ENCODE measurements at regions not wholly inside any gene's neighbourhood (a gene's known extent, or its start where the extent isn't known, plus 50 kb on each side); places are given as distances from the start of the nearest gene placed in this dataset.
A peak's percentile ranks its signal among the peaks of the same experiment; 100 is the strongest.
"Not testable (repeated sequence)": the region's sequence is repeated elsewhere in the genome, so short reads cannot be mapped to it uniquely, and the experiment has no call there.

DNA sequence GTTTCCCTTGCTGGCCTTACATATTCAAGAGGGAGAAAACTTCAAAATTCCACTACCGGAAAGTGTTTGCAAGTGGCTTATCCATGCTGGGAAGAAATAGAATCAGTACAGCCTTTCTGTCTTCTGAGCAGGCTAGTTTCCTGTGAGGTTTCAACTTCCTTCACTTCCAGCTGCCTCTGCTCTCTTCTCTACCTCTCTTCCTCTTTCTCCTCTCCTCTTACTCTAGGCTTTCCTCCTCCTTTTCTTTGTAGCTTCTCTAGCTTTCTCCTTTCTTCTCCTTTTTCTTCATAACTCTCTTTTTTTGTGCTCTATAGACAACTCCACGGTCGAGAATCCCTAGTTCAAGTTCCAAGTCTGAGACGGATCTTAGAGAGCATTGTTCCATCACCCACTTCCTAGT lies 421.8 kb downstream of the ETS1 start:
- no peak for DNase-seq (ENCODE audit: low read depth in 1 of 2, low spot score in 1 of 2)

- DNase-seq (ENCODE audit: low read depth in 1 of 2, low spot score in 1 of 2) = no peak
Measured at GRCh38 chr11:128164080-128164741, 423.1 kb downstream of the ETS1 start.

DNA sequence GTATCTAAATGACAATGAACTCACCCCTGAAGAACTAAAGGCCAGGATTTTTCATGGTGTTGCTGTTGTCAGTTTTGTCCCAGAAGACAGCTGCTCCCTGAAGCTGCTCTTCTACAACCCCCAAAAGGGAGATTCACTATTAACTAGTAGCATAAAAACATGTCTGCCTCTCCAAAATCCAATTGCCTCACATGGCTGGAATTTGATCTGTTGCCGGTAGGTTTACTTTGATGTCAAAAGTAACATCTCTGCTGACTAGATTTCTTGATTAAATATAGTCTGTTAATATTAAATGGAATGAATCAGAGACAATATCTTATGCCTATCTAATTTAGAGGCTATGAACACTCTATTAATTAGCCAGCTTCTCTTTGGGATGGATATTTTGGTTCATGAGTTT lies 425.4 kb downstream of the ETS1 start:
- no peak for DNase-seq (ENCODE audit: low read depth in 1 of 2, low spot score in 1 of 2)

DNA sequence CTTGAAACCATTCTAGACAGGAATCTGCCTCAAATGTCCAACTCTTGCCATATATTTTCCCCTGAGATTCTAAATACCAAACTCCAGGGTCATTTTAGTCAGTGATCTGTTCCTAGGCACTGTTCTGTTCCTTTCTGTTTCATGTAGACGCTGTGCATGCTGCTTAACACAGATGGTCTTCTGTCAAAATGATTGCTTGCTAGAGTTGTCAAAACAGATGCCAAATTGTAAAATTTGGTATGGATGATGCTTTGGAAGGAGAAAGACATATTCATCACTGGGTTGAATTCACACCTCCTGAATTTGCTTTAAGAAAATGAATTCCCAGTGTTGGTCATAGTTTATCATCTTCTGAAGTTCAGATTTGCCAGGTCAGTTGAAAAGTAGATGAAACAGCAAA lies 425.9 kb downstream of the ETS1 start:
- DNase-seq (ENCODE audit: low read depth in 1 of 2, low spot score in 1 of 2) = no peak

DNA sequence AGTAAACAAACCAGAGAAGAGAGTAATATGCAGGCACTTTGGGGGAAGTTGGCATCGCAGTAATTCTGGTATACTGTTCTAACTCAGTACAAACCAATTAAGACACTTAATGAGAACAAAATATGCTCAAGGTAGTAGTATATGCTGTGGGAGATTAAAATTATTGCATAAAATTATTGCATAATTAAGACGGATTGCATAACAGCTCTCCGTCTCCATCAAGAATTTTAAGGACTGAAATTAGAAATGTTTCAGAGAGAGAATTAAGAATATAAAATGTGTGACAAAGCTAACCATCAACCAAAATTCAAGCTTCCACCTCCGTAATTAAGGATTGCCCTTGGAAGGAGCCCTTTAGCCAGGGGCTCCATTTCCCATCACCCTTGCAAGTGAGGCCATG lies 428.5 kb downstream of the ETS1 start:
- DNase-seq (ENCODE audit: low read depth in 1 of 2, low spot score in 1 of 2) = no peak

DNA sequence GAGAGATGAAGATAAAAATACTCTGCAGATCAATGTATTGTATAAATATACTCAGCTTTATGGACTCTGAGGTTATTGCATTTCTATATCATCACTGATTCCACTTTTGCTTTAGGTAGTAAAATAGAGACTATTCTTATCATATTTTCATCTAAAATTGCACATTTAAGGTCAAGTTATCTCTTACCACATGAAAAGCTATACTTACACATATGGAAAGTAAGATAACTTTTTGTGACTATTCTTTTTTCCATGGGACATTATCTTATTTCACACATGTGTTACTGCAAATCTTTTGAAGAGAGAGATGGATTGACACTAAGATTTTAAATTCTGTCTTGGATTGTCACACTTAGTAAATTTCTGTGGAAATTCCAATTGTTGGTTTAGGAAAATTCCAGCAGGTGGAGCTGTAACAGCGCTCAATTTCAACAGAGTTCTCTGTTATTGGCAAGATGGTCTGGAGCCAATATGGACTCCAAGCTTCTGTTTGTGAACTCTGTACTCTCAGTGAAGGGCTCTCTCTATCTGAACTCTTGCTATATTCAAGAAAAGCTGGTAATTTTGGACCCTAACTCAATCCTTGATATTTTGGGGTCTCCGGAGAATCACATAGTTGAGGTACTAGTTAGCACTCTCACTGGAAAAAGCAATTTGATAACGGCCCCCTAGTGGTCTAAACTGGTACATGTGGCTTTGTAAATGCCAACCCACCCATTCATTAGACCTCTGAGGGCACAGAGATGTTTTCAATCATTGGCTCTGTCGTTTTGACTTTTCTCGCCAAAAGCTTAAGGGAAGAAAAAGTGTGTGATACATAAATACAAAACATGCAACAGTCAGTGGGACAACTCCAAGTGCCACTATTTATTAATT lies 429.7 kb downstream of the ETS1 start:
- peak in 1 of 2 donors; percentile 4 for DNase-seq (ENCODE audit: low read depth in 1 of 2, low spot score in 1 of 2)

GRCh38 chr11:128156486-128156885 lies 430.9 kb downstream of the ETS1 start:
- DNase-seq (ENCODE audit: low read depth in 1 of 2, low spot score in 1 of 2) = no peak

GRCh38 chr11:128155590-128155989 lies 431.8 kb downstream of the ETS1 start:
- DNase-seq (ENCODE audit: low read depth in 1 of 2, low spot score in 1 of 2) = no peak

DNA sequence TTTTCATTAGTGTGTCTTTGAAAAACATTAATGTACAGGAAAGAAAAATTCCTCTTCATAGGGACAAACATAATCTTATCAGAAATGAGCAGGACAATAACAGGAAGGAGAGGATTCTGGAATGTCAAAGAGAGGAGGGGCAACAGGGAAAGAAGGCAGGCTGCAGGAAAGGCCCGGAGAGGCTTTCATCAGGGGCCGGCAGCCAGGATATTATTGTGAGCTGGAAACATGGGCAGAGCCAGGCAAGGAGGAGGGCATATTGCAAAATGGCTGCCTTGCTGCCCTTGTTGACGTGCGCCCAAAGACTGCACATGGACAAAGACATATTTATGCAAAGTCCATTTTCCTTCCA lies 433.7 kb downstream of the ETS1 start:
- no peak for DNase-seq (ENCODE audit: low read depth in 1 of 2, low spot score in 1 of 2)

DNA sequence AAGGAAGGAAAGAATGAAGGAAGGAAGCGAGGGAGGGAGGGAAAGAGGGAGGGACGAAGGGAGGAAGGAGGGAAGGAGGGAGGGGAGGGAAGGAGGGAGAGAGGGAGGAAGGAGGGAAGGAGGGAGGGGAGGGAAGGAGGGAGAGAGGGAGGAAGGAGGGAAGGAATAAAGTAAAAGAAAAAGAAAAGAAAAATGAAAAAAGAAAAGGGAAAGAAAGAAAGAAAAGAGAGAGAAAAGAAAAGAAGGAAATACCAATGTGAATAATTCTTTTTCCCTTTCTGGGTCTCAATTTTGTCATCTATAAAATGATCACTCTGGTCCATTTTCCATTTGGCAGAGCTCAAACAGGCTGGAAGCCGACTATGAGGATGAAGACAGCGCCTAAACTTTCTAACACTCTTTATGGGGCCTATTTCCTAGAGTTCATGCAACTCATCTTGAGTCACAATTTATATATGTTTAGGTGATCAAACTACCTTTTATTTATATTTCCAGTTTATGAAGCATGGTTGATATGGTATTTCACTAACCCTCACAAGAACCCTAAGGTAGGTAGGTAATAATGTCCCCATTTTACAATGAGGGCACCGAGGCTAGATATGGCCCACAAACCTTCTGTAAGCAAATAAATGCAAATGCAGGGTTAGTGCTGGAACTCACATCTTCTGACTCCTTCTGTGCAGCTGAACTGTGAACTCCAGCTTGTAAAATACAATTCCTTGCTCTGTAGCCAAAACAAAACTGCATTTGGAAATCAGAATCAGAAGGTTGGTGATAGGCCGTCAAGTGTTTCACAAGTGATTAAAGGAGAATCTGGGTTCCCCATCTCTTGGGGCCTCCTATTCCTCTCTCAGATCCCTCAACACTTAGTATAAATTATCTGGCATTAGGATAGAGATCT lies 434.3 kb downstream of the ETS1 start:
- no peak for DNase-seq (ENCODE audit: low read depth in 1 of 2, low spot score in 1 of 2)

GRCh38 chr11:128151780-128152179 lies 435.6 kb downstream of the ETS1 start:
- no peak for DNase-seq (ENCODE audit: low read depth in 1 of 2, low spot score in 1 of 2)

- no peak for DNase-seq (ENCODE audit: low read depth in 1 of 2, low spot score in 1 of 2)
Measured at GRCh38 chr11:128151338-128151737, 436.0 kb downstream of the ETS1 start.

DNA sequence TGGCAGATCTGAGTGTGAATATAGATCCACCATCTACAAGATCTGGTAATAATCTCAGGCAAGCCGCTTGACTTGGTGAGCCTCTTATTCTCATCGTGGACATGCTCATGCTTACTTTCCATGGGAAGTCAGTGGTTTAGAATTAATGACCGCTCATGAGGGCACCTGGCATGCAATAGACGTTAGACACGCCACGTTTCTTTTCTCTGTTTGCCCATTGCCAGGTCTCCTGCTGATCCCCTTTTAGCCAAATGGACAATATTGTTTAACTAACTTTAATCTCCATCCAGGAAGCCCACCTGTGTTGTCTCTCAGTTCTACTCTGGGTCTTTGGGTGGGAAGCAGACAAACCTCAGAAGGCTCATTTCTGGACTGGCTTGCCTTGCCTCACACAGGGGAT lies 439.1 kb downstream of the ETS1 start:
- no peak for DNase-seq (ENCODE audit: low read depth in 1 of 2, low spot score in 1 of 2)

- DNase-seq (ENCODE audit: low read depth in 1 of 2, low spot score in 1 of 2) = no peak
Measured at GRCh38 chr11:128146926-128147605, 440.3 kb downstream of the ETS1 start.

- not testable (repeated sequence) for DNase-seq (ENCODE audit: low read depth in 1 of 2, low spot score in 1 of 2)
Measured at GRCh38 chr11:128140293-128140692, 447.1 kb downstream of the ETS1 start.

- no peak for DNase-seq (ENCODE audit: low read depth in 1 of 2, low spot score in 1 of 2)
Measured at GRCh38 chr11:128135451-128135850, 451.9 kb downstream of the ETS1 start.

GRCh38 chr11:128133501-128133900 lies 453.9 kb downstream of the ETS1 start:
- DNase-seq (ENCODE audit: low read depth in 1 of 2, low spot score in 1 of 2) = no peak

DNA sequence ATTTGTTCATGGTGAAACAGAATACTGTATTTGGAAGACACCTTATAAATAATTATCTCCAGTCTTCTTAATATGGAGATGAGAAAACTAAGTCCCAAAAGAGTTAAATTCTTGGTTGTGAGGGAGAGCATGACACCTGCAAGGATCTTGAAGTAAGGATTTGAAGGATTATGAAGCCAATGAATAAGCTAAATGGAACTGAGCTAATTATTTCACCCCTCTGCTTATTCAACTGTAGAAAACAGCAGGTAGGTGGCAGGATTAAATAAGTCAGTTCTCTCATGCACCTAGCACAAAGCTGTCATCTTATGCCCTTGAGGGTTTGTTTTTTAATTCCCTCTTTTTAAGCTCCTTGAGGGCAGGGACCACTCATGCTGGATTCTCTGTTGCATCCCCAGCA lies 457.3 kb downstream of the ETS1 start:
- no peak for DNase-seq (ENCODE audit: low read depth in 1 of 2, low spot score in 1 of 2)

GRCh38 chr11:128125723-128126122 lies 461.6 kb downstream of the ETS1 start:
- DNase-seq (ENCODE audit: low read depth in 1 of 2, low spot score in 1 of 2) = no peak

DNA sequence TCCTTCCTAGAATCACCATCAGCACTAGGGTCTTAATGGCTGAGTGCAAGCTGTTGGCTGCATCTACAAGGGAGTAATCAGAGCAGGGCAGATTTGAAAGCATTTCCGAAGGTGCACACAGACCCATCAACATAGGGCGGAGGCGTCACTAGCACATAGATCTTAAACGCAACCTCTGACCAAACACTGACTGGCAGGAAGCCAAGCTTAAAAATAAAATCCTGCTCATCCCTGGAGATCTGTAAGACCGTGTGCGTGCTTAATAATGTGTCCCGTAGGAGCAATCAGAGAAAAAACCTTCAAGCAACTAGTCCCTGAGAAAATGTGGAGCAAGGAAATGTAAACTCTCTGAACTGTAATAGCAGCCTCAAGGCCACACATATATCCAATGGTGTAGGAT lies 470.5 kb downstream of the ETS1 start:
- no peak for DNase-seq (ENCODE audit: low read depth in 1 of 2, low spot score in 1 of 2)

GRCh38 chr11:128116447-128116846 lies 470.9 kb downstream of the ETS1 start:
- no peak for DNase-seq (ENCODE audit: low read depth in 1 of 2, low spot score in 1 of 2)

All from stimulated activated CD4-positive, alpha-beta T cell treated with anti-CD3 and anti-CD28 coated beads, Interleukin-15, amount 100 ng/mL, for 1 hour (primary cell).